Transverse colon (tissue), 4 donors: ENCODE measurements at regions not wholly inside any gene's neighbourhood (a gene's known extent, or its start where the extent isn't known, plus 50 kb on each side); places are given as distances from the start of the nearest gene placed in this dataset.

Source experiments
- DNase-seq: peaks from one replicate; pipeline ENCODE4 v3.0.0-alpha.2; 2019
- H3K27ac ChIP-seq, 4 donors: fragments of 200-600 bp; sonication (generic); 2 replicates each; pipeline ENCODE4 v1.5.1; 2016 to 2018; ENCODE audit warnings: inconsistent platforms in 4 of 4
- H3K27me3 ChIP-seq: fragments of 200-600 bp; sonication (generic); 2 replicates; pipeline ENCODE4 v1.5.1; 2017; ENCODE audit warnings: inconsistent platforms
- H3K36me3 ChIP-seq, 4 donors: fragments of 200-600 bp; sonication (generic); 2 replicates each; pipeline ENCODE4 v1.5.1; 2017 to 2019; ENCODE audit warnings: inconsistent platforms in 4 of 4
- H3K4me1 ChIP-seq, 4 donors: fragments of 200-600 bp; sonication (generic); 2 replicates each; pipeline ENCODE4 v1.5.1; 2017 to 2020; ENCODE audit warnings: inconsistent platforms in 4 of 4
- H3K4me3 ChIP-seq, 4 donors: fragments of 200-600 bp; sonication (generic); 1 replicate in 1 of 4; 2 replicates in 3 of 4; pipeline versions ENCODE4 v1.5.1 to v1.6.1; 2017 to 2019; ENCODE audit warnings: inconsistent platforms in 4 of 4
- H3K9me3 ChIP-seq, 2 donors: fragments of 200-600 bp; sonication (generic); 2 replicates each; pipeline ENCODE4 v1.5.1; 2017 to 2019; ENCODE audit warnings: inconsistent platforms in 2 of 2
- CTCF ChIP-seq, 5 experiments: fragments of 200-600 bp in 3 of 5; fragments of 450-650 bp in 2 of 5; sonication (generic) in 3 of 5; IDR thresholded peaks; 1 replicate in 2 of 5; 2 replicates in 3 of 5; pipeline ENCODE4 v1.5.1; 2016 to 2017; ENCODE audit warnings: antibody characterized with exemption in 5 of 5, inconsistent platforms in 3 of 5, mild to moderate bottlenecking in 2 of 5, moderate library complexity in 1 of 5
- EP300 ChIP-seq: sonication (generic); formaldehyde crosslinking; IDR thresholded peaks from one replicate; pipeline ENCODE4 v1.6.1; 2017; ENCODE audit warnings: antibody characterized with exemption, low read depth
- POLR2A ChIP-seq: fragments of 450-650 bp; IDR thresholded peaks from one replicate; pipeline ENCODE4 v1.6.1; 2016; ENCODE audit warnings: antibody characterized with exemption, mild to moderate bottlenecking, moderate library complexity
- POLR2AphosphoS5 ChIP-seq, 3 donors: sonication (generic); formaldehyde crosslinking; IDR thresholded peaks; one replicate each; pipeline ENCODE4 v1.6.1; 2016; ENCODE audit warnings: antibody characterized with exemption in 3 of 3
- WGBS, 2 donors: methylation state at CpG; one replicate each; pipeline ENCODE4 v1.1.5; 2018; ENCODE audit warnings: low coverage in 1 of 2; 5-methylcytosine and 5-hydroxymethylcytosine counted together
- in situ Hi-C, 4 donors: fragments of 200-750 bp; cut with MboI; loops; one replicate each; pipeline versions ENCODE4 v1.15.0 to v1.15.1; 2017; ENCODE audit warnings: low sequenced_read_pairs in 3 of 4, low pct_ligation_motif_present in 1 of 4, low pct_unique_long_range_greater_than_20kb in 1 of 4
- intact Hi-C: fragments of 100-400 bp; cut with DNase I; formaldehyde crosslinking; loops from one replicate; pipeline ENCODE4 v1.15.1; 2023; ENCODE audit warnings: low total_unique reads

GRCh38 chr13:53601113-53601512 is 572.5 kb downstream of the OLFM4 start:
- Histone ChIP-seq H3K4me1 (no peaks in the 10 kb centered on the region), H3K27me3 (no peaks in the 10 kb centered on the region), H3K4me3 (no peak overlapping the region), H3K36me3 (no peaks in the 10 kb centered on the region), H3K27ac (no peak overlapping the region), H3K9me3 (no peaks in the 10 kb centered on the region)
- DNase-seq = no peak
- WGBS, 2 donors = 43 to 49% methylated on average over 3 to 5 of the region's 5 CpGs
- no peak for TF ChIP-seq EP300
- TF ChIP-seq POLR2AphosphoS5 (IDR thresholded peaks at IDR 0.05) = no peak
- in situ Hi-C loops = no loop called here
- intact Hi-C loops = no loop called here

DNA sequence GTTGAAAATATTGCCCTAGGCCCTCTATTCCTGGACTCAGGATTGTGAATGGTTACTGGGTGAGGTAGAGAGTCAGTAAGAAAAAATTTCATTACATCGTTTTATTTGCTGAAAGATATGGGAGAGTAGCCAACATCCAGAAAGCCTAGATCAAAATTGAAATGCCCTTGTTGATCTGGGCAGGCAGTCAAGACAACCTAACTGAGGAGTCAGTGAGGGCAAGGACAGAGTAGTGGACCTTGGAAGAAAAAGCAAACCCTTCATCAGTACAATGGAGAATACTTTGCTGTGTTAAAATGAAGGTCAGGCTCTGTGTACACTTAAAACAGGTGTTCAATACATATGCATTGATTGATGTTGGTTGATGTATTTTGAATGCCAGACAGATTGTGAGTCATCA is 576.7 kb downstream of the OLFM4 start:
- H3K36me3 ChIP-seq = no peaks in the 10 kb centered on the region
- DNase-seq = no peak
- in situ Hi-C loops = no loop called here
- intact Hi-C loops = no loop called here
- H3K4me1 ChIP-seq = no peaks in the 10 kb centered on the region
- H3K4me3 ChIP-seq = no peak overlapping the region
- H3K9me3 ChIP-seq = no peaks in the 10 kb centered on the region
- no peak overlapping the region for H3K27ac ChIP-seq
- no peak for TF ChIP-seq POLR2A
- TF ChIP-seq EP300 = no peak
- TF ChIP-seq CTCF (IDR thresholded peaks at IDR 0.05) = no peak
- no peak for TF ChIP-seq POLR2AphosphoS5 (IDR thresholded peaks at IDR 0.05)
- WGBS, 2 donors = 30 to 50% methylated on average over 1 of the region's 1 CpG
- no peaks in the 10 kb centered on the region for H3K27me3 ChIP-seq

DNA sequence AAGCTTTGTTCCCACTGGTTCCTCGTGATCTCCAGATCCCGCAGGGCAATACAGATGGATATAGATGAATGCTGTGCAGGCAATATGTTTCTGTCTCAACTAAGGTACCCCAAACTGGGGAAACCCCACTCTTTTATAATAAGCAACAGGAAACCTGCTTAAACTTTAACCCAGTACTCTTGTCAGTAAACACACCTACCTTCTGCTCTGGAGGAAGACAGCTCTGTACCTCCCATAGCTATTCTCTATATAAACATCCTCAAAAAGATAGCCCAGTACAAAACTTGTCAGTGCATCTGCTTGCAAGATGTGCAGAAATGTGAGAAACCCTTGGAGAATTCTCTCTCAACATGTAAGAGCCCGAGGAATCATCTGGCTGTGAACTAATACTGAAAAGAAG is 583.6 kb downstream of the OLFM4 start:
- Histone ChIP-seq H3K4me1 (no peaks in the 10 kb centered on the region), H3K36me3 (no peaks in the 10 kb centered on the region), H3K27ac (no peak overlapping the region), H3K27me3 (no peaks in the 10 kb centered on the region), H3K9me3 (no peaks in the 10 kb centered on the region), H3K4me3 (no peak overlapping the region)
- 70 to 80% methylated on average over 1 to 3 of the region's 3 CpGs for WGBS, 2 donors
- TF ChIP-seq CTCF (IDR thresholded peaks at IDR 0.05) (no peak), POLR2A (no peak), EP300 (no peak), POLR2AphosphoS5 (IDR thresholded peaks at IDR 0.05) (no peak)
- intact Hi-C loops = no loop called here
- in situ Hi-C loops = no loop called here
- DNase-seq = no peak

DNA sequence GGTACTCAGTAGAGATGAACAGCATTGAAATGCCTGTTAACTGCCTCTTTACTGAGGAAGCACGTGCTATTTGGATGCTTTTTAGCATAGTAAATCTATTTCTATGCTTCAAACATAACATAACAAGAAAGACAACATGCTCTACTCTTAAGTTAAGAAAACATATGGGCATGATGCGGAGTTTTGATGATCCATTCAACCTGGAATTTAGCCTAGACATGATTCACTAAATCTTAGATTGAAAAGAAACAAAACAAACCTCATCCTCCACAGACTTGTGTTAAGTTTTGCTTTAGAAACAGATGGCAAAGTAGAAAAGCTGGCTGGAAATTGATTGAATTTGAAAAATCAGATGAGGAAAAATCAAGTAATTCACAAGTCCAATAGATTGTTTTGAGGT is 593.8 kb downstream of the OLFM4 start:
- in situ Hi-C loops = no loop called here
- DNase-seq = no peak
- intact Hi-C loops = no loop called here
- TF ChIP-seq POLR2A (no peak), EP300 (no peak), POLR2AphosphoS5 (IDR thresholded peaks at IDR 0.05) (no peak), CTCF (IDR thresholded peaks at IDR 0.05) (no peak)
- no peaks in the 10 kb centered on the region for H3K27me3 ChIP-seq
- no peak overlapping the region for H3K4me3 ChIP-seq
- H3K36me3 ChIP-seq = no peaks in the 10 kb centered on the region
- H3K4me1 ChIP-seq = no peaks in the 10 kb centered on the region
- H3K9me3 ChIP-seq = no peaks in the 10 kb centered on the region
- no peak overlapping the region for H3K27ac ChIP-seq
- 10 to 41% methylated on average over 2 of the region's 2 CpGs for WGBS, 2 donors

DNA sequence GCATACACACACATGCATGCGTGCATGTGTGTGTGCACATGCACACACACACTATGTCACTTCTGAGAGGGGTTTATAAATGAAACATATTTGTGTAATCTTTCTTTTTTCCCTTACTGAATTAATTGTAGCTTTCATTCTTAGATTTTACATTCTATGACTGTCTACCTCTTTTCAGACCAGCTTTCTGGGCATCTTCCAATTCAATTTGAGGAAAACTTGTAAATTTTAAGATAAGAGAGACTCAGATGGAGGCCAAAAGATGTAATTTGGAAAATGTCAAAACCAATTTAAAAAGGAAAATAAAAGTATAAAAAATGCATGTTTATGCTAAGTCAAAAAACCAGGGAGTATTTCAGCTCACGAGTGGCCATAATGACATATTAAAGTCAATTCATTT is 594.5 kb downstream of the OLFM4 start:
- DNase-seq = no peak
- intact Hi-C loops (no loop called here), in situ Hi-C loops (no loop called here)
- no peak overlapping the region for H3K4me3 ChIP-seq
- no peaks in the 10 kb centered on the region for H3K36me3 ChIP-seq
- no peaks in the 10 kb centered on the region for H3K9me3 ChIP-seq
- no peak overlapping the region for H3K27ac ChIP-seq
- TF ChIP-seq CTCF (IDR thresholded peaks at IDR 0.05) = no peak
- TF ChIP-seq POLR2AphosphoS5 (IDR thresholded peaks at IDR 0.05) = no peak
- no peak for TF ChIP-seq POLR2A
- TF ChIP-seq EP300 = no peak
- H3K4me1 ChIP-seq = no peaks in the 10 kb centered on the region
- H3K27me3 ChIP-seq = no peaks in the 10 kb centered on the region
- WGBS, 2 donors = 72 to 75% methylated on average over 2 of the region's 2 CpGs
